ENCODE measurements at regions not wholly inside any gene's neighbourhood (a gene's known extent, or its start where the extent isn't known, plus 50 kb on each side); places are given as distances from the start of the nearest gene placed in this dataset.

GRCh38 chr5:107304684-107305083 is 366.1 kb downstream of the EFNA5 start:
- Mint-ChIP-seq H3K27me3 (ENCODE audit: unreplicated experiment) (no peaks in the 10 kb centered on the region), H3K27ac (ENCODE audit: unreplicated experiment) (no peak overlapping the region), H3K9me3 (ENCODE audit: unreplicated experiment) (no peaks in the 10 kb centered on the region), H3K4me3 (ENCODE audit: unreplicated experiment) (no peak overlapping the region), H3K4me1 (ENCODE audit: unreplicated experiment) (peaks cover 4% of the 10 kb centered on the region), H3K36me3 (ENCODE audit: low read depth, unreplicated experiment) (no peaks in the 10 kb centered on the region)
- DNase-seq (ENCODE audit: low spot score): no peak
- TF ChIP-seq CTCF (IDR thresholded peaks at IDR 0.05; ENCODE audit: unreplicated experiment): no peak

- Mint-ChIP-seq H3K9me3 (ENCODE audit: unreplicated experiment) (no peaks in the 10 kb centered on the region), H3K27me3 (ENCODE audit: unreplicated experiment) (no peaks in the 10 kb centered on the region), H3K36me3 (ENCODE audit: low read depth, unreplicated experiment) (no peaks in the 10 kb centered on the region), H3K4me1 (ENCODE audit: unreplicated experiment) (peaks cover 4% of the 10 kb centered on the region), H3K4me3 (ENCODE audit: unreplicated experiment) (no peak overlapping the region), H3K27ac (ENCODE audit: unreplicated experiment) (no peak overlapping the region)
- no peak for TF ChIP-seq CTCF (IDR thresholded peaks at IDR 0.05; ENCODE audit: unreplicated experiment)
- no peak for DNase-seq (ENCODE audit: low spot score)
Observed at GRCh38 chr5:107303171-107303968, 367.4 kb downstream of the EFNA5 start.

GRCh38 chr5:107302441-107302840 is 368.3 kb downstream of the EFNA5 start:
- Mint-ChIP-seq H3K9me3 (ENCODE audit: unreplicated experiment) (no peaks in the 10 kb centered on the region), H3K4me3 (ENCODE audit: unreplicated experiment) (no peak overlapping the region), H3K27me3 (ENCODE audit: unreplicated experiment) (no peaks in the 10 kb centered on the region), H3K4me1 (ENCODE audit: unreplicated experiment) (peaks cover 4% of the 10 kb centered on the region), H3K27ac (ENCODE audit: unreplicated experiment) (no peak overlapping the region), H3K36me3 (ENCODE audit: low read depth, unreplicated experiment) (no peaks in the 10 kb centered on the region)
- DNase-seq (ENCODE audit: low spot score): no peak
- TF ChIP-seq CTCF (IDR thresholded peaks at IDR 0.05; ENCODE audit: unreplicated experiment): no peak

GRCh38 chr5:107301999-107302398 is 368.7 kb downstream of the EFNA5 start:
- Mint-ChIP-seq H3K27me3 (ENCODE audit: unreplicated experiment) (no peaks in the 10 kb centered on the region), H3K9me3 (ENCODE audit: unreplicated experiment) (no peaks in the 10 kb centered on the region), H3K4me3 (ENCODE audit: unreplicated experiment) (no peak overlapping the region), H3K36me3 (ENCODE audit: low read depth, unreplicated experiment) (no peaks in the 10 kb centered on the region), H3K4me1 (ENCODE audit: unreplicated experiment) (peaks cover 4% of the 10 kb centered on the region), H3K27ac (ENCODE audit: unreplicated experiment) (no peak overlapping the region)
- TF ChIP-seq CTCF (IDR thresholded peaks at IDR 0.05; ENCODE audit: unreplicated experiment): no peak
- no peak for DNase-seq (ENCODE audit: low spot score)

- Mint-ChIP-seq H3K9me3 (ENCODE audit: unreplicated experiment) (no peaks in the 10 kb centered on the region), H3K4me1 (ENCODE audit: unreplicated experiment) (peaks cover 8% of the 10 kb centered on the region), H3K4me3 (ENCODE audit: unreplicated experiment) (no peak overlapping the region), H3K27me3 (ENCODE audit: unreplicated experiment) (no peaks in the 10 kb centered on the region), H3K36me3 (ENCODE audit: low read depth, unreplicated experiment) (no peaks in the 10 kb centered on the region), H3K27ac (ENCODE audit: unreplicated experiment) (no peak overlapping the region)
- no peak for TF ChIP-seq CTCF (IDR thresholded peaks at IDR 0.05; ENCODE audit: unreplicated experiment)
- DNase-seq (ENCODE audit: low spot score): no peak
Observed at GRCh38 chr5:107300721-107301327, 369.9 kb downstream of the EFNA5 start.

All from endothelial cell (in vitro differentiated cells).